NCI-H1436 (cell line): ENCODE measurements at regions not wholly inside any gene's neighbourhood (a gene's known extent, or its start where the extent isn't known, plus 50 kb on each side); places are given as distances from the start of the nearest gene placed in this dataset.
"Not testable (repeated sequence)": the region's sequence is repeated elsewhere in the genome, so short reads cannot be mapped to it uniquely, and the experiment has no call there.

Source experiments
- DNase-seq: peaks from one replicate; lab custom pipeline; 2025; lab: John Stamatoyannopoulos, UW

DNA sequence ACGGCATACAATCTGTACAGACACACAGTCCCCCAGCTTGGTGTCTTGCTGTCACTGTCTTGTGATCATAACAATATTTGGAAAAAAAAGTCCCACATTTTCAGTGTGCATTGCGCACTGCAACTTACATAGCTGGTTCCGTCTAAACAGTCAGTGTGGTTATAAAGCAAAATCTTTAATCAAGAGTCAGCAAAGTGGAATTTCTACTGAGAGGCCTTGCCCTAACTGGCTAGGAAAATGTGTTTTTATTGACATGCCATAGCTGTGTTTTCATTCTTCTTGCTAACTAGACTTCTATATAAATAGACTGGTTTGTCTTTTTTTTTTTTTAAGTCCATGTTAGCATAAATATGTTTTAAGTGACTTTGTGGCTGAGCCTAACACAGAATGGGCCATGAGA is 174.8 kb downstream of the POLR2M start:
- no peak for DNase-seq

DNA sequence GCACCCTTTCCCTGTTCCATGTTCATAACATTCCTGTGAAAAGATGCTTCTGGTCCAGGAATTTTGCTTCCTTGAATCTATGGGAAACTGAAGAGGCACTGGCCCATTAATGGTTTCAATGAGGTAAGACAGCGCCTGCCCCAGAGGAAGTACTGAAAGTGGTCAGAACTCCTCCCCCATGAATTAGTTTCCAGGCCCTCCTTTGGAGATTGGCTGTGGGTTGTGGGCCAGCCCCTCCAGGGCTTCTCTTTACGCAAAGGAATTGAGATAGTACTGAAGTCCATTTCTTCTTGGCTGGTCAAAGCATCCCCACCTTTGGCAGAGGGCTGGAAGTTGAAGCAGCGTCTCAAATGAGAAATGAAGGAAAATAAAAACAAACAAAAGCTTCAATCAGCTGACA is 175.5 kb downstream of the POLR2M start:
- no peak for DNase-seq

DNA sequence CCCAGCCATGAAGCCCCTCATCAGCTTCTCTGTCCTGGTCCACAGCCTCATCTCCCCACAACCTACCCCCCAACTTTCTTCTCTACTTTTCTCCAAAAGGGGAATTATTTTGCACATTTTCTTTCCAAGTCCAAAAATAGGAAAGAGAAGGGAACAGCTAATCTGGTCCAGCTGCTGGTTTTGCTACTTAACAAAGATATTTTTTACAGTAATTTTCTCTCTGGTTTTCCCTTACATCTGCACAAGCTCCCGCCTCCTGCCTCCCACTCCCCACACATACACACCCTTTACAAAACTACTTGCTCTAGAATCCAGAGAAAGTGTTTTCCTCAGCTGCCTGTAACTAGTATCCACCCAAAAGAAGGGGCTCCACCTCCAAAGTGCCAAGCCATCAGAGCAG is 177.2 kb downstream of the POLR2M start:
- no peak for DNase-seq

DNA sequence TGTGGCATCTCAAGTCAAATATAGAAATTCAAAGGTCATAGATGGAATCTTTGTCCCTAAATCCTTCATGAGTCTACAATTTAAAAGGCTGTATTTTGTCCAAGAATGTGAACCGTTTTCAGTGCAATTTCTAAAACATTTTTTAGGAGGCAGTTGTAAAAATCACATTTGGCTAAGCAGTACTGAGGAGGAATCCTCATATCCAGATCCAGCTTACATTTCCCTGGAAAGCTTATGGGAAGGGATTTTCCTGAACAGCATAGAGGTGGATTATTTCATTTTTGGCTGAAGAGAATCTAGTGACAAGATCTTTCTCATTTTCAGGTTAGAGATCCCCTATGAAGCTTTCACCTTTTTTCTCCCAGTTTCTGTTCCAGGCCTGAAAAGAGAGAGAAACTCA is 178.4 kb downstream of the POLR2M start:
- DNase-seq = no peak

DNA sequence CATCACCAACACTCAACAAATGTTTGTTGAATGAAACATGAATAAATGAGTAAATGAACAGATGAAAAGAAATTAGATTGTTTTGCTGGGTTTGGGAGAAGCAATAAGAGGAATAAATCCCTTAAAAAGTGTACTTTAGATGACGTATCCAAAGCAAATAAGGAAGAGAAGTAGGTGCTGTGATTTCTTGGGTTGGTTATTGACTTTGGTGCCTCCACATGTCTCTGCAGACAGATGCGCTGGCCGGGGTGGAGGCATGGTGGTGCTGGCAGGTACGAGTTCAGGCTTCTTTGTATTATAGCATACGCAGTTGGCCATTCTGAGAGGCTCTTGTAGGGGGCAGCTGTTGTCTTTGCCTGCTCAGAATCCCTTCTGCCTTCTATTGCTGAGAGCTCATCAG is 178.9 kb downstream of the POLR2M start:
- DNase-seq = no peak

DNA sequence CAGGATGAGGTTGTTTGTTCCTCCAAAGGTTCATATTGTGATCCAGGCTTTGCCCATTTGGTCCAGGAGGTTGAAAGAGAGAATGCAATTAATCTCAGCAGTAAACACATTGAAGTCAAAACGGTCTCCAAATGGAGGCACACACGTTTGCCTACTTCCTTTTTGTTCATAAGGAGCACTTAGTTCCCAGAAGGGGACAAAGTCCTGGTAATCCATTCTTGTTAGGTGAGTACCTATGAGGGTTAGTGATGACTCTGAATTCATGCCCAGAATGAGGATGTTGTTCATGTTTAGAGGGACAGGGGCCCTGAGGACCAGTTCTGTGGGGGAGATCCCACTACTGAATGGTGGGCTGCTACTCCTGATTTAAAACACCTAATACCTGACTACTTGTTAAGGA is 177.7 kb downstream of the ALDH1A2 start:
- DNase-seq = no peak

DNA sequence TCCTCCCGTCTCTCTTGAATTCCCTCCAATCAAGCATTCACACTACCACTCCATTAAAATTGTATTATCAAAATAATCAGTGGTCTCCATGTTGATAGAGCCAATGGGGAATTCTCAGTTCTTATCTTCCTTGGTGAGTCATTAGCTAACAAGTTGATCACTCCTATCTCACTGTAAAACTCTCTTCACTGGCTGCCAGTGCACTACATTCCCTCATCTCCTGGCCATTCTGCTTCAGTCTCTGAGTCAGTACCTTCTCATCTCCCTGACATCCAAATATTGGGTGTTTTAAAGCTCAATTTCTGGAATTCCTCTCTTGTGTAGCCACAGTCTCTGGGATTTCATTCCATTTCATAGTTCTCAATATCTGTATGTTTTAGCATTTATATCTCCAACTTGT is 175.2 kb downstream of the ALDH1A2 start:
- DNase-seq = no peak

DNA sequence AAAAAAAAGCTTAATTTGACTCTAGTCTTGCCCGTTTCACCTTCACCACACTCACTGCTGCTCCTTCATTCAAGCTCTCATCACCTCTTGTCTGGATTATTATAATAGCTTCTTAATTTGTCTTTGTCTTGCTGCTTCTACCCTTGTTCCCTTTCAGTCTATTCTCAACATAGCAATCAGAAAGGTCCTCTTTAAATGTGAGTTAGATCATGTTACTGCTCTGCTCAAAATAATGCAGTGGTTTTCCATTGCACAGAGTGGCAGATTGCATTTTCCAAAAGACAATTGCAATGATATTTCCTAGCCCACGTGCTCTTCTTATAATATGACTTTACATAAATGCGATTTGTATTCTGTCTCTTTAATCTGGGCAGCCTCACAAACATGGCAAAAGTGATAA is 174.6 kb downstream of the ALDH1A2 start:
- no peak for DNase-seq

DNA sequence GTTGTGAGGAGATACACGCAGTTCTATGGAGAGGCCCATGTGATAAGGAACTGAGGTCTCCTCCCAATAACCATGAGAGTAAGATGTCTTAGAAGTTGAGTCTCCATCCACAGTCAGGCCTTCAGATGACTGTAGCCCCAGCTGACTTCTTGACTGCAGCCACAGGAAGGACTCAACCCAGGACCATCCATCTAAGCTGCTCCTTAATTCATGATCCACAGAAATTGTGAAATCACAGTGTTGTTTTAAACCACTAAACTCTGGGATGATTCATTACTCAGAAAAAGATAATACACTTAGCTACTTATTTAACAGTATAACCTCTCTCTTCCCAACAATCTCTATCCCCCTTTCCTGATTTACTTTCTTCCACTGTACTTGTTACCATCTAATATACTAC is 173.3 kb downstream of the ALDH1A2 start:
- no peak for DNase-seq

DNA sequence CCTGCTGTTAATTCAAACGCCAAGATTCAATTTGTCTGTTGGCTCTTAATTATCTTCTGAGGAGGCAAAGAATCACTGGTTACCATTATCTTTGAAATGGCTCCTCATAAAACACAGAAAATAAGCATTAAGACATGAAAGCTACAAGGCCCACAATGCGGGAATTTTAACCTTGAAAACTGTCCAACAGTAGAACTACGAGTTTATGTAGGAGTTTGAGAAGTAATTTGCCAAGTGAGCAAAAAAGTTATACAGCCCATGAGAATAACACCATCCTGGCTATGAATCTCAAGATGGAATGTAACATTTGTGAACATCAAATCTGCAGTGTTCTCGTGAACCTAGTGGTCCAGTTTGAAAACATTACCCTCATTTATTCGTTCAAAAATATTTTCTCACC is 172.5 kb downstream of the ALDH1A2 start:
- DNase-seq = no peak

DNA sequence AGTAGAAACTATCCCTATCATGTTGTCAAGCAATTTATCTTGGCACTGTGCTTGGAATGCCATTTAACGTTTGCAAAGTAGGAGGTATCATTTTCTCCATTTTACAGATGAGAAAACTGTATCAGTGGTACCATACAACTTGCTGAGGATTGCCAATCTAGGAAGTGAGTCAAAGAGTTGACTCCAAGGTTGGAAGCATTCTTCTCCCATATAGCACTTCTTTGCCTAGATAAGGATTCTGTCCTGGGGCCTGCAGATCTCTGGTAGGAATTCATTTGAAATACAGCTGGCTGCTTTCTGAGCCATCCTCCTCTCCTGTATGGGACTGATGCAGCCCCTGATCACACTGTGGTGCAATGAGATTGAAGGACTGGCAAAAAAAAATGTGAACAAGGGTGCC is 170.2 kb downstream of the ALDH1A2 start:
- no peak for DNase-seq

DNA sequence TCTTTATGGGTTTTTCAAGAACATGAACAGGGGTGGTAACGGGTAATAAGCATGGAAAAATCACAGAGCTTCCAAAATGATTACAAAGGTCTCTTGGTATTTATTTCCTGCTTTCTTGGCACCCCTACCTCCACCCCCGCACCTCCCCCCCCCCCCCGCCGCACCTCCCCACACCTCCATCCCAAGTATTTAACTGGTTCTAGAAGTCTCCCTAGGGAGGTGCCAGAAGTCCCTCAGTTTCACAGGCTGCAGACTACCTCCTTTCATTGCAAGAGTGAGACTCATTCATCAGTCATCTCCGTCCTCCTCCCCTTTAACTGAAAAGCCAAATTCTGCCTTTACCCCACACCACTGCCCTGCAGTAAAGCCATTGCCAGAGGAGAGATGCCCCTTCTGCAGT is 169.4 kb downstream of the ALDH1A2 start:
- no peak for DNase-seq

DNA sequence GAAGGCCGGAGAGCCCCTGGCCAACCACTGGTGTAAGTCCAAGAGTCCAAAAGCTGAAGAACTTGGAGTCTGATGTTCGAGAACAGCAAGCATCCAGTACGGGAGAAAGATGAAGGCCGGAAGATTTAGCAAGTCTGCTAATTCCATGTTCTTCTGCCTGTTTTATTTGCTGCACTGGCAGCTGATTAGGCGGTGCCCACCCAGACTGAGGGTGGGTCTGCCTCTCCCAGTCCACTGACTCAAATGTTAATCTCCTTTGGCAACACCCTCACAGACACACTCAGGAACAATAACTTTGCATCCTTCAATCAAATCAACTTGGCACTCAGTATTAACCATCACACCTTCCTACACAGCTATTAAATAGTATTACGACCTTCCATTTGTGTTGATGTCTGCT is 168.6 kb downstream of the ALDH1A2 start:
- DNase-seq = not testable (repeated sequence)

DNA sequence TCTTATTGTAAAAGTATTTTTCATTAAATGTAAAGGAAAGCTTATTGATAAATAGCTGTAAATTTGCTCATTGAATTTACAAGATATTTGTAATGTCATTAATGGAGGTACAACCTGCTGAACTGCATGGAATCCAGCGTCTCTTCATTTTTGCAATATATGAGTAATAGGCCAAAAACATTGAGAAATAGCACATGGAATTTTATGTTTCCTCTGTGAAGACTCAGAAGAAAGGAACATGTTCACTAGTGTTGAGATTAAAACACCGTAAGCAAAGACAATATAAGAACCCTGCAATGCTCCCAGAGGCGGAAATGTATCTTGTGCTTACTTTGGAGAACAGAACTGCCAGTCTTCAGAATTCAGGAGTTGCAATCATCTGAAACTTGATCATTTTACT is 167.6 kb downstream of the ALDH1A2 start:
- DNase-seq = no peak

DNA sequence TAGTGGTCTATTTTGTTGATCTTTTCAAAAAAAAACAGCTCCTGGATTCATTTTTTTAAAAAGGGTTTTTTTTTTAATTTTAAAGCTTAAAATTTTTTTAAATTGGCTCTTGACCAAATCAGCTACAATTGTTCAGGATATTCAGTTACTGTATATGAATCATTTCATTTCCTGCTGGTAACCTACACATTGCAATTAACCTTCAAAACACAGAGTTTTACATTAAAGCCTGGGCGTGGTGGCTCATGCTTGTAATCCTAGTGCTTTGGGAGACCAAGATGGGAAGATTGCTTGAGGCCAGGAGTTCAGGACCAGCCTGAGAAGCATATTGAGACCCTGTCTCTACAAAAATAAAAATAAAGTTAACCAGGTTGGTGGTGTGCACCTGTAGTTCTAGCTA is 163.4 kb downstream of the ALDH1A2 start:
- DNase-seq = no peak
